ENCODE measurements at regions not wholly inside any gene's neighbourhood (a gene's known extent, or its start where the extent isn't known, plus 50 kb on each side); places are given as distances from the start of the nearest gene placed in this dataset.
A peak's percentile ranks its signal among the peaks of the same experiment; 100 is the strongest.
"Not testable (repeated sequence)": the region's sequence is repeated elsewhere in the genome, so short reads cannot be mapped to it uniquely, and the experiment has no call there.

- no peak for DNase-seq (ENCODE audit: low read depth)
These were observed 1018.8 kb upstream of the FANCL start for GRCh38 chr2:59259913-59260312.

- DNase-seq (ENCODE audit: low read depth): no peak
These were observed 1015.2 kb upstream of the FANCL start for GRCh38 chr2:59256290-59256689.

- no peak for DNase-seq (ENCODE audit: low read depth)
These were observed 1013.2 kb upstream of the FANCL start for GRCh38 chr2:59254279-59254678.

- DNase-seq (ENCODE audit: low read depth): no peak
These were observed 1009.2 kb upstream of the FANCL start for GRCh38 chr2:59250307-59250677.

- DNase-seq (ENCODE audit: low read depth): no peak
These were observed 1008.5 kb upstream of the FANCL start for GRCh38 chr2:59249441-59250306.

- DNase-seq (ENCODE audit: low read depth): no peak
These were observed 998.0 kb upstream of the FANCL start for GRCh38 chr2:59239146-59239545.

GRCh38 chr2:59237311-59237710, 996.2 kb upstream of the FANCL start:
- DNase-seq (ENCODE audit: low read depth): no peak

GRCh38 chr2:59236723-59237122, 995.6 kb upstream of the FANCL start:
- peak; percentile 0 for DNase-seq (ENCODE audit: low read depth)

- DNase-seq (ENCODE audit: low read depth): no peak
These were observed 992.8 kb upstream of the FANCL start for GRCh38 chr2:59233920-59234319.

- DNase-seq (ENCODE audit: low read depth): no peak
These were observed 992.3 kb upstream of the FANCL start for GRCh38 chr2:59233448-59233847.

GRCh38 chr2:59232394-59233165, 991.5 kb upstream of the FANCL start:
- DNase-seq (ENCODE audit: low read depth): no peak

GRCh38 chr2:59226362-59226761, 985.2 kb upstream of the FANCL start:
- DNase-seq (ENCODE audit: low read depth): not testable (repeated sequence)

- DNase-seq (ENCODE audit: low read depth): no peak
These were observed 982.6 kb upstream of the FANCL start for GRCh38 chr2:59223742-59224141.

- DNase-seq (ENCODE audit: low read depth): no peak
These were observed 976.2 kb upstream of the FANCL start for GRCh38 chr2:59217360-59217759.

GRCh38 chr2:59206361-59206760, 965.2 kb upstream of the FANCL start:
- no peak for DNase-seq (ENCODE audit: low read depth)

GRCh38 chr2:59204040-59204439, 962.9 kb upstream of the FANCL start:
- no peak for DNase-seq (ENCODE audit: low read depth)

- peak; percentile 7 for DNase-seq (ENCODE audit: low read depth)
These were observed 955.4 kb upstream of the FANCL start for GRCh38 chr2:59196491-59196890.

GRCh38 chr2:59195851-59196250, 954.7 kb upstream of the FANCL start:
- DNase-seq (ENCODE audit: low read depth): no peak

GRCh38 chr2:59191781-59192180, 950.7 kb upstream of the FANCL start:
- DNase-seq (ENCODE audit: low read depth): no peak

- no peak for DNase-seq (ENCODE audit: low read depth)
These were observed 949.4 kb upstream of the FANCL start for GRCh38 chr2:59190518-59190917.

GRCh38 chr2:59184276-59185020, 943.3 kb upstream of the FANCL start:
- no peak for DNase-seq (ENCODE audit: low read depth)

- DNase-seq (ENCODE audit: low read depth): no peak
These were observed 941.9 kb upstream of the FANCL start for GRCh38 chr2:59183070-59183469.

GRCh38 chr2:59182249-59182648, 941.1 kb upstream of the FANCL start:
- DNase-seq (ENCODE audit: low read depth): peak; percentile 30
